HG03097 (cell line): ENCODE measurements at regions not wholly inside any gene's neighbourhood (a gene's known extent, or its start where the extent isn't known, plus 50 kb on each side); places are given as distances from the start of the nearest gene placed in this dataset.
A peak's percentile ranks its signal among the peaks of the same experiment; 100 is the strongest.

Source experiments
- ATAC-seq: cut with Tn5 transposase; IDR thresholded peaks from one replicate; pipeline ENCODE4 v1.9.1; 2021; ENCODE audit not compliant: unreplicated experiment, low FRiP score

- ATAC-seq: no peak
Observed at GRCh38 chr11:111194860-111195568, 50.5 kb upstream of the POU2AF2 start.

DNA sequence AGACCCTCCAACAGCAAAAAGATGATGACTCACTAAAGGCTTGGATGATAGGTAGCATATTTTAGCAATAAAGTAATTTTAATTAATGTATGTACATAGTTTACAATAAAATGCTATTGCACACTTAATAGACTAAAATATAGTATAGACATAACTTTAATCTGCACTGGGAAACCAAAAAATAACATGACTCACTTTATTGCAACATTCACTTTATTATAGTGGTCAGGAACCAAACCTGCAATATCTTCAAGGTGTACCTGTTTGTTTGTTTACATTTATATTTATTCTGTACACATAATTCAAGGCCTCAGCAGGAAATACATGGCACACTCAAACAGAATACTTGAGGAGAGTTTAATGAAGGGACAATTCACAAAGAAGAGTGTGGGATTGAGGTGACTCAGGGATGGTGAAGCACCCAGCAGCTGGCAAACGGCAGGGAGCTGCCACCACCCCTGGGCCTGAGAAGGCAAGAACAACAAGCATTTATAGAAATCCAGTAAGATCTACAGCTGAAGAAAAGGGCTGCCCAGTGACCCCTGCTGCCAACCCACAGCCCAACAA is 51.5 kb upstream of the POU2AF2 start:
- ATAC-seq: no peak

GRCh38 chr11:111189466-111189865 is 56.1 kb upstream of the POU2AF2 start:
- ATAC-seq: no peak

DNA sequence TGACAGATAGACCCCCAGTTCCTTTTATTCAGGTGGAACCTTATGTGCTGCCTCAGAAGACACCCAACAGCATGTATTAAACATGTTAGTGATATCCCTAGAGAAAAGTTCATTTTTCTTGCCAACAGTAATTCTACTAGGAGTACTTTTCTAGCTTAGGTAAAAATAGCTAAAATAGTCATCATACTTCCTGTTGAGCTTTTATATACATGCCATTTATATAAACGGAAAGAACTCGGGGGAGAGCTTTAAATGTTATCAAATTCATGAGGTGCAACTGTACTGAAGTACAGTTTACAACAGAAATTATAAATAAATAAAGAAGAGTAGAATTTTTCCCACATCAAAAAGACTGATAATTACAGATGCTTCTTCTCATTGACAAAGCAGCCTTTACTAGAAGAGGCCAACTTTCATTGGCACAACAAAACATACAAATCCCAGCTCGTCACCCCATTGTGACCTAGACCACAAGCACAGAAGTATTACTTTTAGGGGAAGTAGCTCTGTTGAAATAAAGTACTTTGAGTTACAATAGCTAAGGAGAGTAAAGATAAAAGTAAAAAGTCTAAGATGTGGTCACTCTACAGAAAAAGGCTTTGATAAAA is 59.1 kb upstream of the POU2AF2 start:
- ATAC-seq: no peak

DNA sequence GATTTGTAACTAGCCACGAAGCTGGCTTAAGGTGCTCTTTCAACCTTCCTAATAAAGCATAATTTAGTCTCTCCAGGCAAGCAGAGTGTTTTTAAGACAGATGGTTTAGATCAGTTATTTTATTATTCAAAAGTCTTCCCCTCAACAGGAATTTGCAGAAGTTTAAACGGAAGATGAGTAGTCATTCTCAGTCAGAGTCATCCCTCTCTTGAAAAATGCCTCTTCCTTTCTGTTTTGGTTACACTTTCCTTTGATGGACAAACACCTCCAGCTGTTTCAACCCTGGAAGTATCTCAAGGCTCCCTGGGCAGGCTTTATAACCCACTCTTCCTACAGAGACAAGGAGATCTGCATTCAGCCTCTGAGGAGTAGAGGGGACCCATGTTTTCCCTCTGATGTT is 60.3 kb upstream of the POU2AF2 start:
- ATAC-seq: no peak

DNA sequence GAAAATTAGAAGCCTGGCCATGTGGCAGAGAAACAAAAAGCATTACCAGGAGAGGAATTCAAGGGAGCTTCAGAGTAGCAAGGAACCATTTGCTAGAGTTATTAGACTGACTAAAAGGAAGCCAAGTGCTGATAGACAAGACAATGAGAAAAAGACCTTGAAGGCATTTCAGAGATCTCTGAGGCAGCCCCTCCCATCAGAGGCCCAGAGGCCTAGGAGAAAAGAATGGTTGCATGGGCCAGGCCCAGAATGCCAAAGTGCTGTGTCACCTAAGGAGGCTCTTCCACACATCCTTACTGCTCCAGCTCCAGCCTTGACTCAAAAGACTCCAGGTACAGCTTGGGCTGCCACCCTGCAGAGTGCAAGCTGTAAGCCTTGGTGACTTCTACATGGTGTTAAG is 61.8 kb upstream of the POU2AF2 start:
- no peak for ATAC-seq

DNA sequence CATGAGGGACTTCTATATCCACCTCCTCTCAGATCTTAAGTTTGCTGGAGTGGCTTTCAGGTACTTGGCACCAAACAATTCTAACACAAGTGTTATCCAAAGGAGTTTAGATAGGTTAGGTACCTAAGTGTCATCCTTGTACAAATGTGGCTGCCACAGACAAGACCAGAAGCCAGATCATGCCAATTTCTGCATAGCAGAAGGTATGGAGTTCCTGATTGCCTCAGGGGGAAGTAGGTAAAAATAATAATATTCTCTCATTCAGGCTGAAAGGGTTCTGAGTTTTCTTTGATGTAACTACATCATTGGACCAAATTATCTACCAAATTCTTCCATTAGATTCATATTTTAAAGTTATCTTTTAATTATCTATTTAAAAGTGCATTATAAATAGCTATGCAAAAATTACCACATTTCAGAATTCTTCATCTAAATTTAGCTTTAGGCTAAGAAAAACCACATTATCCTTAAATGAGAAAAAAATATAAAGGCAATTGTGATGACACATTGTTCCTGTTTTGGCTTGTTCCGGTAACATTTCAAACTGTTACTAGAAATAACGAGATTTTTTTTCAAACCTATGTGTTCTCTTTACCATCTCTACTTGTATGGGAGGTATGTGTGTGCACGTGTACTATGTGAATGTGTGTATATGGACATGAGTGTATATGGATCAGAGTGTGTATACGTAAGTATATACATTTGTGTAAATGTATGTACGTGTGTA is 66.2 kb upstream of the POU2AF2 start:
- ATAC-seq: no peak

- peak; percentile 64 for ATAC-seq
Observed at GRCh38 chr11:111177037-111177871, 68.3 kb upstream of the POU2AF2 start.

DNA sequence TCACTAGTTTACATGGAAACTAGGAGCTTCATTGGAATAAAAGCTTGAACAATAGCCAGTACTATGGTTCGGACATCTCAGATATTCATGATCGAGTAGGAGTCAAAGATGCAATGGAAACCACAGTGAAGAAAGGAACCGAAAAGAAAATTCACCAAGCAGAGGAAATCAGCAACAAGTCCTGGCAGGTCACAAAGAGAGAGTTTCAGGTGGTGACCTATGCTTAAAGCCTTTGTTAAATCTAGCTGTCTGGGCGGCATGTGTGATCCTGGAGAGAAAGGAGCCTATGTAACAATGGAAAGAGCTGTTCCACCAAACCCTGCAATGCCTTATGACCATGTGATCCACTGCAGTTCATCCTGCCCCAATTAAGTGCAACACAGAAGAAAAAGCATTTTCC is 68.9 kb upstream of the POU2AF2 start:
- no peak for ATAC-seq

GRCh38 chr11:111173221-111173620 is 72.3 kb upstream of the POU2AF2 start:
- ATAC-seq: no peak

GRCh38 chr11:111172321-111172862 is 73.1 kb upstream of the POU2AF2 start:
- no peak for ATAC-seq

DNA sequence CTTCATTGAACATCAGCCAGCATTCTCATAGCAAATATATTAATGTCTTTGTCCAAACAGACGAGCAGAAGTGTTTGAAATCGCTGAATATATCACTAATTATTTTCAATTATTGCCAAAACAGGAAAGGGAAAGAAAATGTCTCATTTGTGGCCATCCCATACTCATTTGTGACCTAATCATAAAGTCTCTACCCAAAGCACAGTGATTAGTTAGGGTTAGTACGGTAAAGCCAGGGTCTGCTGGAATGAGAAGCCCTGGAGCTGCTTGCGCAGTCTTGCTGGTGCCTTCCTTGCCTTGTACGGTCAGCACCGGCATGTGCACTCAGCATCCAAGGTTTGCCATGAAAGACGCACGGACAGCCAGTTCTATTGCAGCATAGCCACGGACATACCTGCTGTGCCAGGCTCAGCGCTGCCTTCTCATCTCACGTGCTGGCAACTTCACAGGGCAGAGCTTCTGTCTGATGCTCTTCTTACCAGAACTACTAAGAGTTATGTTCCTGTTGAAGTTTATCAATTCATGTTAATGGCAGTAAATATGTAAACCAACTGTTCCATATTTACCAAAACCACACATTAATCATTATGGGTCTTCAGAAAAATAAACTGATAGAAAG is 74.7 kb upstream of the POU2AF2 start:
- no peak for ATAC-seq

DNA sequence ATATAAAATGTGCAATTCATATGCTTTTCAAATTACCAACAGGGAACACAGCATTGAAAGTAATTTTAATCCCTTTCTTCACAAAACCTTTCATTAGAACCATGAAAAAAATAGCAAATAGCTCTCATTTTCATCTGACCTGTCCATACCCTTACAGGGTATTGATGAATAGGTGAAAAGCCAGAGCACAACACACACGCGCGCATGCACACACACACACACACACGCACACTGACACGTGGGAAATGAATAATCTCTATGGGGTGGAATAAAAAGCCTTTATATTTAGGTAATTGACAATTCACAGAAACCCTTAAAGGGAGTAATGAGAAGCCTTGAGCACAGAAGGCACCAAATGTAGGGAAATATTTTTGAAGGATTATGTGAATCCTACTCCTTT is 76.2 kb upstream of the POU2AF2 start:
- ATAC-seq: no peak

- ATAC-seq: no peak
Observed at GRCh38 chr11:111168871-111169270, 76.7 kb upstream of the POU2AF2 start.

DNA sequence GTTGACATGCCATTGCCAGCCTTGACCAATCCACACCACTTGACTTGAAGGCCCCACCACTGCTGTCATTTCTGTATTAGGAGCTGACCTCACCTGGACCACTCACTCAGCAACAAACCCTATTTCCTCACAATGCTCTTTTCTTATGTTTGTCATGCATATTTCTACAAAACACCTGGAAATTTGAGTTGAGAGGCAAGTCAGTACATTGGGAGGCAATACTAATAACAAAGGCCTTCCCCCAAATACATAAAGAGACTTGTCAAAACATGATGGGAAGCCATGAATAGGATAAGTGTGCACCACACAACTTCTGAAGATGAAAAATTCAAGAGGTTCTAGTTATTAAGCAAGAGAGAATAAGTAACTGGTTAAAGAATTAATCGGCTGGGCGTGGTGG is 77.9 kb upstream of the POU2AF2 start:
- ATAC-seq: no peak

DNA sequence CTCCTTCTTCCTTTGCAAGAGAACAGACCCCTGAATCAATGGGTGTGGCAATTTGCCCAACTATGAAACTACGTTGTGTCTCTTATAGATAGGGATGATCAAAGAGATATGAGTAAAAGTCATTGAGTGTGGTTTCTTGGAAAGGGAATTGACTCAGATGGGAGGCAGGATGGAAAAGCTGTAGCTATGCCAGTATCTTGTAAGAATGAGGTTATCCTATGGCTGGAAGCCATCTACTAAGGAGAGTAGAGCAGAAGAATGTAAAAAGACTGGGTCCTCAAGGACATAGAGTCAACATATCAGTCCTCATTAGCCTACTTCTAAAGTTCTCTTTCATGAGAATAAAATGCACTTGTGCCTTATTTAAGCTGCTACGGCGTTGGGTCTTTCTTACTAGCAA is 78.9 kb upstream of the POU2AF2 start:
- ATAC-seq: no peak

DNA sequence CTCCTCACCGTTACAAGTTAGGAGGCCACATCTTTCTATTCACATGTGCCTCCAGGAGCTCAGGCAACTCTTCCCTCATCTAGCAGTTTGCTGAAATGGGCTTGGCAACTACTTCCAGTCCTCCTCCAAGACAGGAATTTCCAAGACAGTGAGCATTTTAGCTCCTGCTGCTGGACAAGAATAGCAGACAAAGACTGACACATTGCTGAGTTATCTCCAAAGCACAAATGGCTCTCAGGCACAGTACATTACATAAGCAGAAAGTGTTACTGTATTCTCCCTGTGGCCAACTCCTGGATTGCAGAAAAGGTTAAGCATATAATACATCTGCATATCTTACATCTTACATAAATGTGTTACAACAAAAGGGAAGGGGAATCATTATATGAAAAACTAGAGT is 83.2 kb upstream of the POU2AF2 start:
- no peak for ATAC-seq

GRCh38 chr11:111157571-111157970 is 88.0 kb upstream of the POU2AF2 start:
- ATAC-seq: no peak

GRCh38 chr11:111155021-111155420 is 90.5 kb upstream of the POU2AF2 start:
- ATAC-seq: no peak

DNA sequence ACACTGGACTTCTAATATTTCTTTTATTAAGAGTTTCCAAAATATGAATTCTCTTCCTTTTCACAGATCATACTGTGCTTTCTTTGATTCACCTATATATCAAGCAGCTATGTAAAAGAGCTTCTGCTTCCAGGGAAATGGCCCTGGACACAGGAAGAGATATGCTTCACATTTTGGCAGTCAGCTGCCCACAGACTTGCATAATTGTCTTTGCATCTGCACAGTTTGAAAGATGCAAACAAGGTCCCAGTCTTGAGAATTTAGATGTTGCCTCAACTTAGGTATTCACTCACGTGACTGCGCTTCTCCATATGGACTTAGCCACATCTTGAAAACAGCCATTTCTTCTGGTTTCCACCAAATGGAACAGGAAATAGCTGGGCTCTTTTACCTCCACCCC is 92.3 kb upstream of the POU2AF2 start:
- ATAC-seq: no peak
